ENCODE measurements at regions not wholly inside any gene's neighbourhood (a gene's known extent, or its start where the extent isn't known, plus 50 kb on each side); places are given as distances from the start of the nearest gene placed in this dataset.

DNA sequence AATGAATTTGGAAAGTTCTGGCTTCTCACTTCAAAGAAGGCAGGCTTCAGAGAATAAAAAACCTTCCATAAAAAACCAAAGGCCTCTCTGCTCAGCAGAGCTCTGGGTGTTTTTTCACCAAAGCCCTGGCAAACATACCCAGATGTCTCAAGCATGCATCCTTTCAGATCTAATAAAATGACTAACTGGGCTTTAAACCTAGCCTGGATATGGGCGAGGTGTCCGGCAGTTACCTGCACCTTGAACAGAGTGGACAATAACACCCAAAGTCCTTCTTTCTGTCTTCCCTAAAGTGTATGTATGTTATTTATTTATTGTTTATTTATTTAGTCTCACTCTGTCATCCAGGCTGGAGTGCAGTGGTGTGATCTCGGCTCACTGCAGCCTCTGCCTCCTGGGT lies 469.3 kb downstream of the XYLT1 start:
- TF ChIP-seq, protein P1, sequence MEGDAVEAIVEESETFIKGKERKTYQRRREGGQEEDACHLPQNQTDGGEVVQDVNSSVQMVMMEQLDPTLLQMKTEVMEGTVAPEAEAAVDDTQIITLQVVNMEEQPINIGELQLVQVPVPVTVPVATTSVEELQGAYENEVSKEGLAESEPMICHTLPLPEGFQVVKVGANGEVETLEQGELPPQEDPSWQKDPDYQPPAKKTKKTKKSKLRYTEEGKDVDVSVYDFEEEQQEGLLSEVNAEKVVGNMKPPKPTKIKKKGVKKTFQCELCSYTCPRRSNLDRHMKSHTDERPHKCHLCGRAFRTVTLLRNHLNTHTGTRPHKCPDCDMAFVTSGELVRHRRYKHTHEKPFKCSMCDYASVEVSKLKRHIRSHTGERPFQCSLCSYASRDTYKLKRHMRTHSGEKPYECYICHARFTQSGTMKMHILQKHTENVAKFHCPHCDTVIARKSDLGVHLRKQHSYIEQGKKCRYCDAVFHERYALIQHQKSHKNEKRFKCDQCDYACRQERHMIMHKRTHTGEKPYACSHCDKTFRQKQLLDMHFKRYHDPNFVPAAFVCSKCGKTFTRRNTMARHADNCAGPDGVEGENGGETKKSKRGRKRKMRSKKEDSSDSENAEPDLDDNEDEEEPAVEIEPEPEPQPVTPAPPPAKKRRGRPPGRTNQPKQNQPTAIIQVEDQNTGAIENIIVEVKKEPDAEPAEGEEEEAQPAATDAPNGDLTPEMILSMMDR (conservative IDR thresholded peaks at IDR 0.05; ENCODE audit: low read depth, low read length) = no peak
- TF ChIP-seq EZH2 (IDR thresholded peaks at IDR 0.05; ENCODE audit: low read length, unreplicated experiment) = no peak
- no peak for TF ChIP-seq EZH2phosphoT487 (IDR thresholded peaks at IDR 0.05; ENCODE audit: borderline replicate concordance, low read length)
